K562 (cell line): ENCODE measurements at regions not wholly inside any gene's neighbourhood (a gene's known extent, or its start where the extent isn't known, plus 50 kb on each side); places are given as distances from the start of the nearest gene placed in this dataset.

Source experiments
- FOSL1 ChIP-seq: fragments of 200-800 bp; sonication (Bioruptor generic); conservative IDR thresholded peaks from 2 replicates; pipeline ENCODE4 v1.6.1; 2016; ENCODE audit warnings: missing genetic modification characterization, missing compliant biosample characterization
- FOXA1 ChIP-seq: fragments of 450-650 bp; IDR thresholded peaks from 2 replicates; pipeline ENCODE4 v1.6.1; 2016; ENCODE audit warnings: mild to moderate bottlenecking, borderline replicate concordance
- POLR2A ChIP-seq: fragments of 450-650 bp; conservative IDR thresholded peaks from 2 replicates; pipeline ENCODE4 v1.6.1; 2016
- ZFX ChIP-seq: sonication (generic); formaldehyde crosslinking; IDR thresholded peaks from 2 replicates; pipeline ENCODE4 v1.8.0; 2022; ENCODE audit warnings: mild to moderate bottlenecking, missing genetic modification reagents, moderate library complexity
- ZNF224 ChIP-seq: sonication (generic); formaldehyde crosslinking; IDR thresholded peaks from 2 replicates; pipeline ENCODE4 v1.8.0; 2022; ENCODE audit warnings: mild to moderate bottlenecking, missing genetic modification reagents
- ZNF318 ChIP-seq, 2 experiments: fragments of 450-650 bp; IDR thresholded peaks; 2 replicates each; pipeline ENCODE4 v1.6.1; 2016; ENCODE audit warnings: mild to moderate bottlenecking in 2 of 2, borderline replicate concordance in 1 of 2, low read depth in 1 of 2, moderate library complexity in 1 of 2
- TF ChIP-seq, protein P1 (sequence below), 2 experiments: fragments of 200-800 bp in 1 of 2; sonication (Bioruptor generic) in 1 of 2; sonication (generic) in 1 of 2; formaldehyde crosslinking in 1 of 2; IDR thresholded peaks in 1 of 2; conservative IDR thresholded peaks in 1 of 2; 2 replicates each; pipeline versions ENCODE4 v1.5.0 to v1.6.1; 2016 to 2020; ENCODE audit warnings: missing compliant biosample characterization in 1 of 2, missing genetic modification characterization in 1 of 2, missing genetic modification reagents in 1 of 2

DNA sequence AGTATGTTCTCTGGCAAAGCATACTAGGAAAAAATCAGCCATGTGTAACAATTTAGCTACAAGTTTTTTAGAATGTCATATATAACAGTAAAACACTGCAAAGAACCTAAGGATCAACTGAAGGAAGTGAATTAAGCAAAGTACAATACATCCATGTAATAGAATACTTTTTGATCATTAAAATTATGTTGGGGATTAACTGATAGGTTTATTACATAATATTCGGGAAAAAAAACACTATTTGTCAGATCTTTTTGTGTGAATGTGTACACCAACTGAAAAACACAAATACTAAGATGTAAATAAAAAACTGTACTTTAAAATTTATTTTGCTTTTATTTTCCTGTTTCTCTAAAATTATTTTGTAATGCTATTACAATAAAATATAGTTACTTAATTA lies 185.5 kb upstream of the DYNLRB2 start:
- TF ChIP-seq, protein P1, sequence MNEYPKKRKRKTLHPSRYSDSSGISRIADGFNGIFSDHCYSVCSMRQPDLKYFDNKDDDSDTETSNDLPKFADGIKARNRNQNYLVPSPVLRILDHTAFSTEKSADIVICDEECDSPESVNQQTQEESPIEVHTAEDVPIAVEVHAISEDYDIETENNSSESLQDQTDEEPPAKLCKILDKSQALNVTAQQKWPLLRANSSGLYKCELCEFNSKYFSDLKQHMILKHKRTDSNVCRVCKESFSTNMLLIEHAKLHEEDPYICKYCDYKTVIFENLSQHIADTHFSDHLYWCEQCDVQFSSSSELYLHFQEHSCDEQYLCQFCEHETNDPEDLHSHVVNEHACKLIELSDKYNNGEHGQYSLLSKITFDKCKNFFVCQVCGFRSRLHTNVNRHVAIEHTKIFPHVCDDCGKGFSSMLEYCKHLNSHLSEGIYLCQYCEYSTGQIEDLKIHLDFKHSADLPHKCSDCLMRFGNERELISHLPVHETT (CRISPR knock-in tag; conservative IDR thresholded peaks at IDR 0.05 in 1 of 2, IDR thresholded peaks at IDR 0.05 in 1 of 2): no peak
- no peak for TF ChIP-seq ZNF318 (IDR thresholded peaks at IDR 0.05; ENCODE audit: borderline replicate concordance in 1 of 2, low read depth in 1 of 2)
- no peak for TF ChIP-seq FOSL1
- no peak for TF ChIP-seq FOXA1
- TF ChIP-seq ZNF224 (CRISPR knock-in tag): no peak
- TF ChIP-seq POLR2A: no peak
- no peak for TF ChIP-seq ZFX (CRISPR knock-in tag)
